ENCODE measurements at regions not wholly inside any gene's neighbourhood (a gene's known extent, or its start where the extent isn't known, plus 50 kb on each side); places are given as distances from the start of the nearest gene placed in this dataset.

DNA sequence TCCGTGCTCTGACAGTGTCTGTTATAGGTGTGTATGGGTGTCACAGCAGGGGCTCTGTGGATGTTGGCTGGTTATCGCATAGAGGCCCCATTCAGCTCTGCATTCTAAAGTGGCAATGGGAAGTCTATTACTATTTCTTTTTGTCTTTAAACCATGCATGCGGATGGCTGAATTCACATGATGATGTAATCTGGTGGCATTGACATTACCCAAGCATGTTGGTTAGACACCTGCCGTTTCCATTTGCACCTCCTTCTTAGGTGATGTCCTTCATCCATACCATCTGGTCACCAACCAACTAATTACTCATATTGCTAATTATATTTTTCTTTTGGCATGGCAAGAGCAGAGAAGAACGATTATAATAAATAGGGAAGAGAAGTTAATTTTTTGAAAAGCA is 270.8 kb upstream of the RGS6 start:
- Histone ChIP-seq H3K4me3 (no peak overlapping the region), H3K27ac (replicated peaks in 1 of 4) (no peak overlapping the region), H3K36me3 (peaks cover 0 to 20% (median 6%) of the 10 kb centered on the region in 4 donors), H3K27me3 (no peaks in the 10 kb centered on the region), H3K9me3 (no peaks in the 10 kb centered on the region), H3K4me1 (peaks cover 0 to 6% (median 4%) of the 10 kb centered on the region in 4 donors)
- intact Hi-C loops (cut with DNase I) = no loop called here
- no peak for DNase-seq (ENCODE audit: extremely low spot score)
- WGBS = 93% methylated on average over 5 of the region's 5 CpGs
- TF ChIP-seq POLR2A (IDR thresholded peaks at IDR 0.05; ENCODE audit: low read depth) (no peak), EP300 (IDR thresholded peaks at IDR 0.05) (no peak), POLR2AphosphoS5 (IDR thresholded peaks at IDR 0.05) (no peak)
- TF ChIP-seq, protein P1, sequence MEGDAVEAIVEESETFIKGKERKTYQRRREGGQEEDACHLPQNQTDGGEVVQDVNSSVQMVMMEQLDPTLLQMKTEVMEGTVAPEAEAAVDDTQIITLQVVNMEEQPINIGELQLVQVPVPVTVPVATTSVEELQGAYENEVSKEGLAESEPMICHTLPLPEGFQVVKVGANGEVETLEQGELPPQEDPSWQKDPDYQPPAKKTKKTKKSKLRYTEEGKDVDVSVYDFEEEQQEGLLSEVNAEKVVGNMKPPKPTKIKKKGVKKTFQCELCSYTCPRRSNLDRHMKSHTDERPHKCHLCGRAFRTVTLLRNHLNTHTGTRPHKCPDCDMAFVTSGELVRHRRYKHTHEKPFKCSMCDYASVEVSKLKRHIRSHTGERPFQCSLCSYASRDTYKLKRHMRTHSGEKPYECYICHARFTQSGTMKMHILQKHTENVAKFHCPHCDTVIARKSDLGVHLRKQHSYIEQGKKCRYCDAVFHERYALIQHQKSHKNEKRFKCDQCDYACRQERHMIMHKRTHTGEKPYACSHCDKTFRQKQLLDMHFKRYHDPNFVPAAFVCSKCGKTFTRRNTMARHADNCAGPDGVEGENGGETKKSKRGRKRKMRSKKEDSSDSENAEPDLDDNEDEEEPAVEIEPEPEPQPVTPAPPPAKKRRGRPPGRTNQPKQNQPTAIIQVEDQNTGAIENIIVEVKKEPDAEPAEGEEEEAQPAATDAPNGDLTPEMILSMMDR (IDR thresholded peaks at IDR 0.05) = no peak

DNA sequence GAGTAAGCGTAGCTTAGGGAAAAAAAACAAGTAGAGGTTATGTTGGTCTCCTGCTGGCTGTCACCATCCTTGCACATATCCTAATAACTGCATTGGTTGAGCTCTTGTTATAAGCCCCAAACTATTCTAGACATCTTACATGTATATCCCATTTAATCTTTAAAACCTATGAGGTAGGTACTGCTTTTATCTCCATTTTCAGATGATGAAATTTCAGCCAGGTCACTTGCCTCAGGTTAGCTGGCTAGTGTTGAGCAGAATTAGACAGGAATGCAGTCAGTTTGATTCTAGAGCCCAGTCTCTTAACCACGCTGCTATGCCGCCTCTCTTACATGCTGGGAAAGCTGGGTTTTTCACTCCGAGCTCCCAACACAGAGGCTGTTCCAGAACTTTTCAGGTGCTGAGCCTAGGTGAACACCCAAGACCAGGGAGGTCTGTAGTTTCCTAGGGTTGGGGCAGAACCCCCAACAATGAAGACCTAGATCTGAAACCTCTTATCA is 269.9 kb upstream of the RGS6 start:
- H3K4me1 ChIP-seq = peaks cover 0 to 10% (median 5%) of the 10 kb centered on the region in 4 donors
- no peak for DNase-seq (ENCODE audit: extremely low spot score)
- 99% methylated on average over 4 of the region's 4 CpGs for WGBS
- TF ChIP-seq, protein P1 (IDR thresholded peaks at IDR 0.05) = no peak
- TF ChIP-seq POLR2A (IDR thresholded peaks at IDR 0.05; ENCODE audit: low read depth) = no peak
- no peaks in the 10 kb centered on the region for H3K27me3 ChIP-seq
- peaks cover 0 to 20% (median 6%) of the 10 kb centered on the region in 4 donors for H3K36me3 ChIP-seq
- no peak overlapping the region for H3K4me3 ChIP-seq
- intact Hi-C loops (cut with DNase I) = no loop called here
- H3K27ac ChIP-seq (replicated peaks in 1 of 4) = no peak overlapping the region
- H3K9me3 ChIP-seq = no peaks in the 10 kb centered on the region

DNA sequence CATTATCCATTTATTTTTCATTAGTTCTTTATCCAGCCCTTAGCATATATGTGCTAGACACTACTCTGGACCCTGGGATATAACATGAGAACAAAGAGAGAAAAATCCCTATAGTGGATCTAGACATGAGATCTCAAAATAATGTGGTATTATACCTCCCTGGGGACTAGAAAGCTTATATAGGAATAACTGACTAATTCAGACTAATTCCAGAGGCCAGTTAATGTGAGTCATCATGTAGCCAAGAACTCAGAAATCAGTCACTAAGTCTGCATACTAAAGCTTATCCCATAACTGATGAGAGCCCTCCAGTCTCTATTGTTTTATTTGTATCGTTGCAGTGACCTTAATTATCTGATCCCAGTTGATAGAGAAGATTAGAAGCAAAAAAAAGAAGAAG is 267.1 kb upstream of the RGS6 start:
- Histone ChIP-seq H3K9me3 (no peaks in the 10 kb centered on the region), H3K36me3 (peaks cover 0 to 20% (median 6%) of the 10 kb centered on the region in 4 donors), H3K4me1 (peaks cover 0 to 13% (median 0%) of the 10 kb centered on the region in 4 donors), H3K4me3 (no peak overlapping the region), H3K27ac (replicated peaks in 1 of 4) (no peak overlapping the region), H3K27me3 (no peaks in the 10 kb centered on the region)
- TF ChIP-seq POLR2A (IDR thresholded peaks at IDR 0.05; ENCODE audit: low read depth) = no peak
- TF ChIP-seq EP300 (IDR thresholded peaks at IDR 0.05) = no peak
- TF ChIP-seq, protein P1 (IDR thresholded peaks at IDR 0.05) = no peak
- TF ChIP-seq POLR2AphosphoS5 (IDR thresholded peaks at IDR 0.05) = no peak
- intact Hi-C loops (cut with DNase I) = no loop called here
- no peak for DNase-seq (ENCODE audit: extremely low spot score)
- 93% methylated on average over 1 of the region's 1 CpG for WGBS

DNA sequence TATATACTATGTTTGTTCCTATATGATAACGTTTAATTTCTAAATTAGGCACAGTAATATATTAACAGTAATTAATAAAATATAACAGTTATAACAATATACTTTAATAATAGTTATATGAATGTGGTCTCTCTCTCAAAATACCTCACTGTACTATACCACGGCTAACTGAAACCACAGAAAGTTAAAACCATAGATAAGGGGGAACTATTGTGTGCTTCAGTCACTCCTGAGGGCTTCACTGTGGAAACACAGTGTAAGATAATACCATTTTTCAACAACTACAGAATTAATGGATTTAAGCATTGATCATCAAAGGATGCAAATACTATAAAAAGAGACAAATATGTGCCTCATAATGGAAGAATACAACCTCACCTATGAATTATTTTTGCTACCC is 266.4 kb upstream of the RGS6 start:
- peaks cover 0 to 13% (median 0%) of the 10 kb centered on the region in 4 donors for H3K4me1 ChIP-seq
- no peaks in the 10 kb centered on the region for H3K27me3 ChIP-seq
- peaks cover 0 to 20% (median 6%) of the 10 kb centered on the region in 4 donors for H3K36me3 ChIP-seq
- no peak for DNase-seq (ENCODE audit: extremely low spot score)
- H3K9me3 ChIP-seq = no peaks in the 10 kb centered on the region
- no peak for TF ChIP-seq EP300 (IDR thresholded peaks at IDR 0.05)
- no peak overlapping the region for H3K4me3 ChIP-seq
- WGBS = 92% methylated on average over 2 of the region's 2 CpGs
- intact Hi-C loops (cut with DNase I) = no loop called here
- no peak overlapping the region for H3K27ac ChIP-seq (replicated peaks in 1 of 4)

DNA sequence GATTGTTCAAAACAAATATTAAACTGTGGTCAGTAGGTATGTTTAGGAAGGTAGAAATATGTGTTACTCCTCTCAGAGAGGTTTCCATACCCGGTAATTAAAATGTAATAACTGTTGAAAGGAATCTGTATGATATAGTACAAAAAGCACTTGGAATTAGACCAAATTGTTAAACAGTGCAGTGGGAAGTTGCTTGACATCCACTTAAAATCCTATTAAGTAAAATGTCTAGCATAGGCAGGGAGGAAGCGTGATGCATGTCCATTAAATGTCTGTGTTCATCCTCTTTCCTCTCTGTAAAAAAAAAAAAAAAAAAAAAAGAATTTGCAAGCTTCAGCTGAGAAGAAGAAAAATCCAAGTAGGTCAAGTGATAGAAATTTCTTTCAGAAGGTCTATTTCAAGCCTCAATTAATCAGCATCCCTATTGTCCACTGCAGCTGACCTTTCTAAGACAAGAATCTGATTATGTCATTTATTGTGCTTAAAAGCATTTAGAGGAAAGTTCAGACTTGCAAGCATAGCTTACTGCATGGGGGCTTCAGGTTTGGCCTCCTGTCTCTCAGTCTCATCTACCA is 265.6 kb upstream of the RGS6 start:
- Histone ChIP-seq H3K9me3 (no peaks in the 10 kb centered on the region), H3K4me3 (no peak overlapping the region), H3K27ac (replicated peaks in 1 of 4) (no peak overlapping the region), H3K4me1 (peaks cover 0 to 13% (median 0%) of the 10 kb centered on the region in 4 donors), H3K27me3 (no peaks in the 10 kb centered on the region), H3K36me3 (peaks cover 5 to 22% (median 9%) of the 10 kb centered on the region in 4 donors)
- DNase-seq (ENCODE audit: extremely low spot score) = no peak
- intact Hi-C loops (cut with DNase I) = no loop called here
- WGBS = 65% methylated on average over 2 of the region's 2 CpGs
- TF ChIP-seq, protein P1 (IDR thresholded peaks at IDR 0.05) = no peak
- no peak for TF ChIP-seq POLR2AphosphoS5 (IDR thresholded peaks at IDR 0.05)
- TF ChIP-seq POLR2A (IDR thresholded peaks at IDR 0.05; ENCODE audit: low read depth) = no peak
- TF ChIP-seq EP300 (IDR thresholded peaks at IDR 0.05) = no peak

Data from esophagus muscularis mucosa (tissue), 4 donors.